Suprapubic skin (tissue), 4 donors: ENCODE measurements at regions not wholly inside any gene's neighbourhood (a gene's known extent, or its start where the extent isn't known, plus 50 kb on each side); places are given as distances from the start of the nearest gene placed in this dataset.

ENCODE experiments used
- DNase-seq, 2 donors: peaks; one replicate each; pipeline ENCODE4 v3.0.0-alpha.2; 2019; ENCODE audit warnings: low spot score in 2 of 2
- H3K27ac ChIP-seq: fragments of 200-600 bp; sonication (generic); one replicate; pipeline ENCODE4 v1.5.1; 2019
- H3K27me3 ChIP-seq: fragments of 200-600 bp; sonication (generic); one replicate; pipeline ENCODE4 v1.5.1; 2019
- H3K36me3 ChIP-seq: fragments of 200-600 bp; sonication (generic); one replicate; pipeline ENCODE4 v1.5.1; 2019
- H3K4me1 ChIP-seq: fragments of 200-600 bp; sonication (generic); one replicate; pipeline ENCODE4 v1.5.1; 2019
- H3K4me3 ChIP-seq: fragments of 200-600 bp; sonication (generic); one replicate; pipeline ENCODE4 v1.5.1; 2019; ENCODE audit warnings: mild to moderate bottlenecking
- H3K9me3 ChIP-seq: fragments of 200-600 bp; sonication (generic); one replicate; pipeline ENCODE4 v1.5.1; 2019
- EP300 ChIP-seq: sonication (generic); formaldehyde crosslinking; IDR thresholded peaks from one replicate; pipeline ENCODE4 v1.6.1; 2017; ENCODE audit warnings: antibody characterized with exemption
- POLR2A ChIP-seq, 2 donors: fragments of 450-650 bp; IDR thresholded peaks; one replicate each; pipeline ENCODE4 v1.6.1; 2017; ENCODE audit warnings: antibody characterized with exemption in 2 of 2, mild to moderate bottlenecking in 2 of 2, moderate library complexity in 2 of 2
- POLR2AphosphoS5 ChIP-seq, 3 donors: sonication (generic); formaldehyde crosslinking; IDR thresholded peaks; one replicate each; pipeline ENCODE4 v1.6.1; 2017; ENCODE audit warnings: antibody characterized with exemption in 3 of 3
- WGBS: methylation state at CpG from one replicate; pipeline ENCODE4 v1.1.5; 2018; 5-methylcytosine and 5-hydroxymethylcytosine counted together
- TF ChIP-seq, protein P1 (sequence below), 2 donors: fragments of 200-600 bp in 1 of 2; fragments of 450-650 bp in 1 of 2; sonication (generic) in 1 of 2; IDR thresholded peaks; one replicate each; pipeline ENCODE4 v1.5.1; 2016 to 2019; ENCODE audit warnings: antibody characterized with exemption in 2 of 2, mild to moderate bottlenecking in 1 of 2, moderate library complexity in 1 of 2

DNA sequence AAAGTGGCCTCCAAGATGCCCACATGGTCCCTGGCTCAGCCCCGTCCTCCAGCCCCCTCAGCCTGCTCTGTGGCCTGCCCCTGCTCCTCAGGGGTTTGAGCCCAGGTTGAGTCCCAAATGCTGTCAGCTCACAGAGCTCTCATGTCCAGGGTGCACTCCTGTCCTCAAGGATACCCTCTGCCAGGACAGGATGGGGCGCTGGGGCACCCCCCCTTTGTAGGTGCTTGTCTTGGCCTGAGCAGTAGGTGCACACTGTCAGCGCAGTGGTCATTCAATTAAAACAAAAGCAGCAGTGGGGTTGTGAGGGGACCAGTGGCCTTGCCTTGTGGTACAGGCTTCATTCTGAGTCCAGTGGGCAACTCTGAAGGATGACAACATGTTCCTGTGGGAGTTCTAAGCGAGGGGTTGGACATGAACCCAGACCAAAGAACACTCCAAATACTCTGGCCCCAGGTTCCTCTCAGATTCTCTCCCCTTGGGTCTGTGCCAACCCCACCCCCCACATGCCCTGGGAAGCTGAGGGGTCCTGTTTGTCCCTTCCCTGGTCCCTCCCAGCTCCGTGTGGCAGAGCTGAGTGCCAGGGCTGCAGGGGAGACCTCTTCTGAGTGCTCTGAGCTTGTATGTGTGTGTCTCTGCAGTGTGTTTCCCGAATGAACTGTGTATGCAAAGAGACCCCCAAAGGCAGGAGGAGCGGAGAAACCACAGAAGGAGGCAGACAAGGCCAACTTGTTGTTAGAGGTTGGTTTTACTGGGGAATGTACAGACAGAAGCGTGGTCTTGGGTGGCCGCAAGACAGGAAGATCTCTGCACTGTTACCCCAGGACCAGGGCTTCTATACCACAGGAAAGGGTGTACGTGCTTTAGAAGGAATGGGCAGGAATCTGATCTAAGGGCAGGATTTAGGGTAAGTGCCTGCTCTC, 155.6 kb upstream of the HS6ST1 start:
- peak; percentile 48 to 67 for DNase-seq
- no peaks in the 10 kb centered on the region for H3K36me3 ChIP-seq
- H3K27ac ChIP-seq: peak overlapping the region; percentile 2
- TF ChIP-seq POLR2A (IDR thresholded peaks at IDR 0.05): no peak
- no peak for TF ChIP-seq POLR2AphosphoS5 (IDR thresholded peaks at IDR 0.05)
- TF ChIP-seq EP300: no peak
- TF ChIP-seq, protein P1, sequence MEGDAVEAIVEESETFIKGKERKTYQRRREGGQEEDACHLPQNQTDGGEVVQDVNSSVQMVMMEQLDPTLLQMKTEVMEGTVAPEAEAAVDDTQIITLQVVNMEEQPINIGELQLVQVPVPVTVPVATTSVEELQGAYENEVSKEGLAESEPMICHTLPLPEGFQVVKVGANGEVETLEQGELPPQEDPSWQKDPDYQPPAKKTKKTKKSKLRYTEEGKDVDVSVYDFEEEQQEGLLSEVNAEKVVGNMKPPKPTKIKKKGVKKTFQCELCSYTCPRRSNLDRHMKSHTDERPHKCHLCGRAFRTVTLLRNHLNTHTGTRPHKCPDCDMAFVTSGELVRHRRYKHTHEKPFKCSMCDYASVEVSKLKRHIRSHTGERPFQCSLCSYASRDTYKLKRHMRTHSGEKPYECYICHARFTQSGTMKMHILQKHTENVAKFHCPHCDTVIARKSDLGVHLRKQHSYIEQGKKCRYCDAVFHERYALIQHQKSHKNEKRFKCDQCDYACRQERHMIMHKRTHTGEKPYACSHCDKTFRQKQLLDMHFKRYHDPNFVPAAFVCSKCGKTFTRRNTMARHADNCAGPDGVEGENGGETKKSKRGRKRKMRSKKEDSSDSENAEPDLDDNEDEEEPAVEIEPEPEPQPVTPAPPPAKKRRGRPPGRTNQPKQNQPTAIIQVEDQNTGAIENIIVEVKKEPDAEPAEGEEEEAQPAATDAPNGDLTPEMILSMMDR (IDR thresholded peaks at IDR 0.05): no peak
- H3K9me3 ChIP-seq: peaks cover 5% of the 10 kb centered on the region
- H3K4me1 ChIP-seq: peaks cover 20% of the 10 kb centered on the region
- 84% methylated on average over 7 of the region's 10 CpGs for WGBS
- H3K27me3 ChIP-seq: no peaks in the 10 kb centered on the region
- no peak overlapping the region for H3K4me3 ChIP-seq

DNA sequence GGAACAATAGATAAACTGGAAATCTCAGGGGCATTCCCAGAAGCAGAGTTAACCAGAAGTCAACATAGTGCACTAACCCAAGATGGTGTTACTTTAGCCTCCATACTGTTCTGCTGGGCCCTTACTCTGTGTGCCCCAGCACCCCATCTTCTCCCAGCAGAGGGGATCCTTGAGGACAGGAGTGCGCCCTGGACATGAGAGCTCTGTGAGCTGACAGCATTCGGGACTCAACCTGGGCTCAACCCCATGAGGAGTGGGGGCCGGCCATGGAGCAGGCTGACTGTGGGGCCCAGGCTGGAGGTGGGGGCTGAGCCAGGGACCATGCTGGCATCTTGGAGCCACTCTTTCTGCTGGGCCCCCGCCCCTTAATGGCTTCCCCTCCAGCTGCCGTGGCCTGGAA, 156.3 kb upstream of the HS6ST1 start:
- Histone ChIP-seq H3K36me3 (no peaks in the 10 kb centered on the region), H3K4me1 (peaks cover 20% of the 10 kb centered on the region), H3K27me3 (no peaks in the 10 kb centered on the region), H3K9me3 (no peaks in the 10 kb centered on the region), H3K27ac (no peak overlapping the region), H3K4me3 (no peak overlapping the region)
- WGBS: 100% methylated on average over 3 of the region's 5 CpGs
- no peak for TF ChIP-seq EP300
- TF ChIP-seq, protein P1 (IDR thresholded peaks at IDR 0.05): no peak
- TF ChIP-seq POLR2AphosphoS5 (IDR thresholded peaks at IDR 0.05): no peak
- TF ChIP-seq POLR2A (IDR thresholded peaks at IDR 0.05): no peak
- peak in 1 of 2 donors; percentile 77 for DNase-seq

DNA sequence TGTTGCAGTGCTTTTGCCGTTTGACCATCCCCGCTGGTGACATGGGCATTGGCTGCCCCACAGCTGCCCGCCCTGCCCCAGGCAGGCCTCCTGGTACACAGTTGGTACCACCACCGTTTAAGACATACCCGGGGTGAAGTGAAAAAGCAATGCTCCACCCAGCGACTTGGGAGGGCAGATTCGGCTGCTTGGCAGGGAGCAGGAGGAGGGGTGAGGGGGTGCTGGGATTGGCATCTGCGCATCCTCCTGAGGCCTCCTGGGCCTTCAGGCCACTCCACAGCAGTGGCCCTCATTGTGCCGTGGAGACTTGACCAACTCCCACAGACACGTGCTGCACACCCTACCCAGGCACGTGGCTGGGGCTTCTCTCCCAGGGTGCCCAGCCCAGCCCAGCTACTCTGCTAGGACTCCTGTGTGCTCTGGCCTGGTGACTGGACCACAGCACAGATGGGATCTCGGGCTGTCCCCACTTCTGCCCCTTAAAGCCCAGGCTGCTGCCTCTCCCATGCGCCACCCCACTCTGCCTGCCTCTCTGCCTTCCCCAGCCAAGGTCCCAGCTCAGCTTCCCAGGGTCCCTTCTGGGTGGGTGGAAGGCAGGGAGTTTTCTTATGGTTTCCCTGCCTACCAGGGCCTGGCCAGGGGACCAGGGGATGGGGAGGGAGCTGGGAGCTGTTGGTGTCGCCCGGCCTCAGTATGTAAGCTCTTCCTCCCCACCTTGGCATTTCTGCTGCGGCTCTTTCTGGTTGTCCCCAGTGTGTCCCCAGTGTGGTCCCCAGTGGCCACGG, 157.0 kb upstream of the HS6ST1 start:
- no peaks in the 10 kb centered on the region for H3K9me3 ChIP-seq
- no peaks in the 10 kb centered on the region for H3K36me3 ChIP-seq
- H3K27me3 ChIP-seq: no peaks in the 10 kb centered on the region
- H3K27ac ChIP-seq: no peak overlapping the region
- 95% methylated on average over 7 of the region's 17 CpGs for WGBS
- peaks cover 20% of the 10 kb centered on the region for H3K4me1 ChIP-seq
- TF ChIP-seq POLR2A (IDR thresholded peaks at IDR 0.05): no peak
- TF ChIP-seq, protein P1 (IDR thresholded peaks at IDR 0.05): no peak
- TF ChIP-seq EP300: no peak
- TF ChIP-seq POLR2AphosphoS5 (IDR thresholded peaks at IDR 0.05): no peak
- H3K4me3 ChIP-seq: no peak overlapping the region
- peak; percentile 51 to 55 for DNase-seq

DNA sequence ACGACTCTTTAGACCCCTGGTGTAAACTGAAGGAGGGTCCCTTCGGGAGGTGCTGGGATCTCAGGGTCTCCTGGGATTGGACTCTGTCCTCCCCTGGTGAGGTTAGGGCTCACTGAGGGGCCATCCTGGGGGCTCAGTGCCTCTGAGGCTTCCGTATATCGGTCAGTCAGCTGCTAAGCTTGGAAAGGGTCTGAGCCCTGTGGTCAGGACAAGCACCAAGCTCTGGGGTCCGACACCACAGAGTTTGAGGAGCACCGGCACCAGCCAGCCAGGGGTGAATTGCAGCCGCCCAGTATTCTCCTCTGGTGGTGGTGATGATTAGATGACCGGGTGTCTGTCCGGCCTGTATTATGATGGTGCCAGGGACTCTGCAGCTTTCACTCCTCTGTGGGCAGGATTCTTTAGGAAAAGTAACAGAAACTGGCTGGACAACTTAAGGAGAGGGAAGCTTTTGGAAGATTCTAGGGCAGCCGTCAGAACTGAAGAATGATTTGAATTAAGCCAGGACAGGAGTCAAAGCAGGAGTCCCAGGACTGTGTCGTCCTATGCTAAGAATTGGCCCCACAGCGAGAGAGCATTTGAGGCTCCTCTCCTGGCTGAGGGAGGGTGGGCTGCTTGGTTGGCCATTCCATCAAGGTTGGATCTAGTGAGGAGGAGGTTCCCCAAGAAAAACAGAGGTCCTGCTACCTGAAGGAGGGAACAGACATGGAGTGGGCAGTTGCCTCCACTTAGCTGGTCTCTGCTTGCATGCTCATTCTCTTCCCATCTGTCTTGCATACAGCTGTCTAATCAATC, 158.6 kb upstream of the HS6ST1 start:
- WGBS: 95% methylated on average over 11 of the region's 12 CpGs
- no peaks in the 10 kb centered on the region for H3K36me3 ChIP-seq
- H3K9me3 ChIP-seq: no peaks in the 10 kb centered on the region
- H3K4me3 ChIP-seq: no peak overlapping the region
- peaks cover 20% of the 10 kb centered on the region for H3K4me1 ChIP-seq
- H3K27ac ChIP-seq: no peak overlapping the region
- TF ChIP-seq EP300 (no peak), POLR2A (IDR thresholded peaks at IDR 0.05) (no peak), POLR2AphosphoS5 (IDR thresholded peaks at IDR 0.05) (no peak)
- TF ChIP-seq, protein P1 (IDR thresholded peaks at IDR 0.05): no peak
- no peaks in the 10 kb centered on the region for H3K27me3 ChIP-seq
- peak; percentile 47 to 58 for DNase-seq
